ENCODE measurements at regions not wholly inside any gene's neighbourhood (a gene's known extent, or its start where the extent isn't known, plus 50 kb on each side); places are given as distances from the start of the nearest gene placed in this dataset.

DNA sequence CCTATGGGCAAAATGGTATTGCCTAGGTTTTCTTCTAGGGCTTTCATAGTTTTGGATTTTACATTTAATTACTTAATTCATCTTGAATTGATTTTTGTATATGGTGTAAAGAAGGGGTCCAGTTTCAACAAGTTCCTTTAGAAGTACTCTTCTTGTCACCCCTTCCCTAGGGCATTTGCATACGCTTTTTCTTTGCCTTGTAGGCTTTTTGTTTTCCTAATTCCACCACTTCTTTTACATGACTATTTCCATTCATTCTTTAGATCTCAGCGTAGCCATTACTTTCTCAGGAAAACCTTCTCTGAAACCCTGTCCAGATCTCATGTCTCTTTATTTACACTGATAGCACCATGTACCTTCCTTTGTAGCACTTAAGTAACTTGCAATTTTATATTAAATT lies 648.6 kb downstream of the XPNPEP1 start:
- CTCF ChIA-PET: no interaction called here
- no peaks in the 10 kb centered on the region for H3K4me1 Mint-ChIP-seq
- POLR2A ChIA-PET: no interaction called here
- intact Hi-C loops (cut with micrococcal nuclease): no loop called here
- ATAC-seq (ENCODE audit: low read depth): no peak
- no peak overlapping the region for H3K27ac Mint-ChIP-seq
- no peaks in the 10 kb centered on the region for H3K9me3 Mint-ChIP-seq
- no peaks in the 10 kb centered on the region for H3K27me3 Mint-ChIP-seq
- no peak for DNase-seq
- H3K36me3 Mint-ChIP-seq (ENCODE audit: low read depth): no peaks in the 10 kb centered on the region
- no peak overlapping the region for H3K4me3 Mint-ChIP-seq
- TF ChIP-seq, protein P1, sequence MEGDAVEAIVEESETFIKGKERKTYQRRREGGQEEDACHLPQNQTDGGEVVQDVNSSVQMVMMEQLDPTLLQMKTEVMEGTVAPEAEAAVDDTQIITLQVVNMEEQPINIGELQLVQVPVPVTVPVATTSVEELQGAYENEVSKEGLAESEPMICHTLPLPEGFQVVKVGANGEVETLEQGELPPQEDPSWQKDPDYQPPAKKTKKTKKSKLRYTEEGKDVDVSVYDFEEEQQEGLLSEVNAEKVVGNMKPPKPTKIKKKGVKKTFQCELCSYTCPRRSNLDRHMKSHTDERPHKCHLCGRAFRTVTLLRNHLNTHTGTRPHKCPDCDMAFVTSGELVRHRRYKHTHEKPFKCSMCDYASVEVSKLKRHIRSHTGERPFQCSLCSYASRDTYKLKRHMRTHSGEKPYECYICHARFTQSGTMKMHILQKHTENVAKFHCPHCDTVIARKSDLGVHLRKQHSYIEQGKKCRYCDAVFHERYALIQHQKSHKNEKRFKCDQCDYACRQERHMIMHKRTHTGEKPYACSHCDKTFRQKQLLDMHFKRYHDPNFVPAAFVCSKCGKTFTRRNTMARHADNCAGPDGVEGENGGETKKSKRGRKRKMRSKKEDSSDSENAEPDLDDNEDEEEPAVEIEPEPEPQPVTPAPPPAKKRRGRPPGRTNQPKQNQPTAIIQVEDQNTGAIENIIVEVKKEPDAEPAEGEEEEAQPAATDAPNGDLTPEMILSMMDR (IDR thresholded peaks at IDR 0.05): no peak

DNA sequence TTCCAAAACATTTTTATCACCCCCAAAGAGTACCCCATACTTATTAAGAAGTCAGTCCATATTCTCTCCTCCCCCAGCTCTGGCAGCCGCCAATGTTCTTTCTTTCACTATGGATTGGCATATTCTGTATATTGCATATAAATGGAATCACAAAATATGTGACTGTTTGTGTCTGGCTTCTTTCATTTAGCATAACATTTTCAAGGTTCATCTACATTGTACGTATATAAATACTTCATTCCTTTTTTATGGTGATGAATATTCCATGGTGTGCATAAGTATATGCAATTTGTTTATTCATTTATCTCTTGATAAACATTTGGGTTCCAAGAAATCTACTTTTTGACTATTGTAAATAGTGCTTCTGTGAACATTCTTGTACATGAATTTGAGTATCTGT lies 653.1 kb downstream of the XPNPEP1 start:
- ChIA-PET CTCF (no interaction called here), POLR2A (no interaction called here)
- no peaks in the 10 kb centered on the region for H3K27me3 Mint-ChIP-seq
- H3K4me1 Mint-ChIP-seq: no peaks in the 10 kb centered on the region
- no peaks in the 10 kb centered on the region for H3K36me3 Mint-ChIP-seq (ENCODE audit: low read depth)
- DNase-seq (no peak), ATAC-seq (ENCODE audit: low read depth) (no peak)
- H3K27ac Mint-ChIP-seq: no peak overlapping the region
- TF ChIP-seq, protein P1 (IDR thresholded peaks at IDR 0.05): no peak
- intact Hi-C loops (cut with micrococcal nuclease): no loop called here
- no peaks in the 10 kb centered on the region for H3K9me3 Mint-ChIP-seq
- H3K4me3 Mint-ChIP-seq: no peak overlapping the region

DNA sequence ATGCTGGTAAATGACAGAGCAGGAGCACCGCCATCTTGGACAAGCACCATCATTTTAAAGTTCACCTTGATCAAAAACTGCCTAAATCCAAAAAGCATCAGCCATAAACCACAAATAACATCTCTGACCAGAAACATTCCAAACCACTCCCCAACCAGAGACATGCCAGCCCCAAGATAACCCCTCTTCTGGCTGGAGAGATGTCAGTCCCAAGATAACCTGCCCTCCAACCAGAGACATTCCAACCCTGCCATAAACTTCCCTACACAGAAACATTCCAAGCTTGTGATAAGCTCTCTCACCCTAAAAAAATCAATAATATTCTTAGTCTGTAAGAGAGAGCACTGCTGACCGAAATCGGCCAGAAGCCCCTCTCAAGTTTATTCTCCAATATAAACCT lies 659.3 kb downstream of the XPNPEP1 start:
- ChIA-PET POLR2A (no interaction called here), CTCF (no interaction called here)
- no peaks in the 10 kb centered on the region for H3K36me3 Mint-ChIP-seq (ENCODE audit: low read depth)
- intact Hi-C loops (cut with micrococcal nuclease): no loop called here
- DNase-seq: no peak
- TF ChIP-seq, protein P1 (IDR thresholded peaks at IDR 0.05): no peak
- no peak for ATAC-seq (ENCODE audit: low read depth)
- H3K27me3 Mint-ChIP-seq: no peaks in the 10 kb centered on the region
- H3K4me1 Mint-ChIP-seq: no peaks in the 10 kb centered on the region
- peaks cover 11% of the 10 kb centered on the region for H3K9me3 Mint-ChIP-seq
- H3K4me3 Mint-ChIP-seq: no peak overlapping the region
- H3K27ac Mint-ChIP-seq: no peak overlapping the region

DNA sequence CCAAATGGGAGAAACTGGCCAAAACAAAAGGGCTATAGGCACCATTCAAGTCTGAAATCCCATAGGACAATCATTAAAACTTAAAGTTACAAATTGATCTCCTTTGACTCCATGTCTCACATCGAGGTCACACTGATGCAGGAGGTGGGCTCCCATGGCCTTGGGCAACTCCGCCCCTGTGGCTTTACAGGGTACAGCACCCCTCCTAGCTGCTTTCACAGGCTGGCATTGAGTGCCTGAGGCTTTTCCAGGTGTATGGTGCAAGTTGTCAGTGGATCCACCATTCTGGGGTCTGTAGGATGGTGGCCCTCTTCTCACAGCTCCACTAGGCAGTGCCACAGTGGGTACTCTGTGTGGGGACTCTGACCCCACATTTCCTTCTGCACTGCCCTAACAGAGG lies 662.1 kb downstream of the XPNPEP1 start:
- DNase-seq (no peak), ATAC-seq (ENCODE audit: low read depth) (no peak)
- TF ChIP-seq, protein P1 (IDR thresholded peaks at IDR 0.05): no peak
- Mint-ChIP-seq H3K27ac (no peak overlapping the region), H3K4me1 (no peaks in the 10 kb centered on the region), H3K36me3 (ENCODE audit: low read depth) (no peaks in the 10 kb centered on the region), H3K4me3 (no peak overlapping the region), H3K27me3 (no peaks in the 10 kb centered on the region), H3K9me3 (peaks cover 11% of the 10 kb centered on the region)
- ChIA-PET CTCF (no interaction called here), POLR2A (no interaction called here)
- intact Hi-C loops (cut with micrococcal nuclease): no loop called here

DNA sequence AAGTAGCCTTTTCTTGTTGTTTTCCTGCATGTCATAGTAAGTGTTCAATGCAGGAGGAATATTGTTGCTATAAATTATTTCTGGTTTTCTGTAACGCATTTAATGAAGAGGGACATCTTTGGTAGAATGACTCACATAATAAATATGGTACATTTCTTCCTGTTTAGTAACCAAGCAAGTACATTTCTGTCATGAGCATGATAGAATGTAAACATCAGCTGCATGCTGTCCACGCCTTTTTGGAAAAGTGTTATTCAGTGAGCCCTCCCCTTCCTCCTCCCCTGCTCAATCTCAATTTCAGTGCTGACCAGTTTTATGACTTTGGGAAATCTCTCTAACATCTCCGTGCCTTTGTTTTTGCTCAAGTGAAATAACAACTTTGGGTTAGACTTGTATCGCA lies 664.0 kb downstream of the XPNPEP1 start:
- H3K36me3 Mint-ChIP-seq (ENCODE audit: low read depth): no peaks in the 10 kb centered on the region
- ChIA-PET CTCF (no interaction called here), POLR2A (no interaction called here)
- peaks cover 11% of the 10 kb centered on the region for H3K9me3 Mint-ChIP-seq
- H3K4me1 Mint-ChIP-seq: no peaks in the 10 kb centered on the region
- intact Hi-C loops (cut with micrococcal nuclease): no loop called here
- H3K27me3 Mint-ChIP-seq: no peaks in the 10 kb centered on the region
- no peak for DNase-seq
- ATAC-seq (ENCODE audit: low read depth): no peak
- H3K4me3 Mint-ChIP-seq: no peak overlapping the region
- no peak overlapping the region for H3K27ac Mint-ChIP-seq
- TF ChIP-seq, protein P1 (IDR thresholded peaks at IDR 0.05): no peak
